H1 (cell line): ENCODE measurements at regions not wholly inside any gene's neighbourhood (a gene's known extent, or its start where the extent isn't known, plus 50 kb on each side); places are given as distances from the start of the nearest gene placed in this dataset.

Experiments used
- CTCF ChIA-PET: fragments of 300-600 bp; sonication (Branson Sonifier 250); formaldehyde crosslinking; loops from one replicate; lab custom pipeline; 2021; ENCODE audit not compliant: partially characterized antibody; lab: Charles Lee
- POLR2A ChIA-PET: fragments of 300-600 bp; sonication (Branson Sonifier 250); formaldehyde crosslinking; loops from one replicate; lab custom pipeline; 2021; ENCODE audit warnings: inconsistent platforms; ENCODE audit not compliant: partially characterized antibody; lab: Charles Lee
- DNase-seq, 2 experiments: peaks; one replicate each; pipeline versions ENCODE4 v3.0.0 to v3.0.0-alpha.2; 2010 to 2022; ENCODE audit warnings: low spot score in 2 of 2, low read depth in 1 of 2, mixed read lengths in 1 of 2
- FAIRE-seq: peaks from 2 replicates; lab custom pipeline; 2011; peaks lifted over from hg19 to GRCh38; lab: Jason Lieb, UNC
- H2AFZ ChIP-seq: 2 replicates; pipeline ENCODE4 v1.8.1; 2012; ENCODE audit warnings: low read length, inconsistent platforms
- H2AK5ac ChIP-seq: 2 replicates; pipeline ENCODE4 v1.6.1; 2013; ENCODE audit warnings: low read depth, low read length
- H2BK120ac ChIP-seq: replicated peaks from 2 replicates; pipeline ENCODE3; 2013; ENCODE audit warnings: low read depth, low read length, inconsistent platforms
- H2BK12ac ChIP-seq: 2 replicates; pipeline ENCODE4 v1.6.1; 2013; ENCODE audit warnings: low read depth, low read length
- H2BK15ac ChIP-seq: 2 replicates; pipeline ENCODE4 v1.6.1; 2013; ENCODE audit warnings: low read length
- H2BK20ac ChIP-seq: 2 replicates; pipeline ENCODE4 v1.6.1; 2013; ENCODE audit warnings: low read length
- H2BK5ac ChIP-seq: 2 replicates; pipeline ENCODE4 v1.6.1; 2013; ENCODE audit warnings: low read depth, low read length
- H3K14ac ChIP-seq: 2 replicates; pipeline ENCODE4 v1.6.1; 2013; ENCODE audit warnings: inconsistent platforms; ENCODE audit not compliant: insufficient read length
- H3K18ac ChIP-seq: 2 replicates; pipeline ENCODE4 v1.6.1; 2013; ENCODE audit warnings: low read length; ENCODE audit errors: extremely low read depth
- H3K23ac ChIP-seq: 2 replicates; pipeline ENCODE4 v1.6.1; 2013; ENCODE audit warnings: inconsistent platforms; ENCODE audit not compliant: insufficient read length
- H3K23me2 ChIP-seq: 2 replicates; pipeline ENCODE4 v1.6.1; 2013; ENCODE audit warnings: low read depth, low read length
- H3K27ac ChIP-seq: 2 replicates; pipeline ENCODE4 v1.6.1; 2011; ENCODE audit warnings: low read depth, low read length, inconsistent platforms
- H3K27me3 ChIP-seq, 4 experiments: replicated peaks in 1 of 4; 1 replicate in 1 of 4; 2 replicates in 3 of 4; pipeline versions ENCODE4 v1.6.1 to v1.8.1; 2011 to 2013; ENCODE audit warnings: low read length in 3 of 4, mild to moderate bottlenecking in 3 of 4, inconsistent platforms in 2 of 4, mixed read lengths in 2 of 4, moderate library complexity in 1 of 4; ENCODE audit not compliant: control insufficient read depth in 3 of 4, insufficient read depth in 3 of 4; ENCODE audit errors: extremely low read depth in 1 of 4
- H3K36me3 ChIP-seq, 4 experiments: 2 replicates each; pipeline versions ENCODE4 v1.6.1 to v1.8.1; 2011 to 2013; ENCODE audit warnings: mild to moderate bottlenecking in 4 of 4, low read length in 3 of 4, moderate library complexity in 2 of 4, control low read depth in 1 of 4, inconsistent platforms in 1 of 4; ENCODE audit not compliant: insufficient read depth in 4 of 4, control insufficient read depth in 2 of 4
- H3K4ac ChIP-seq: replicated peaks from 2 replicates; pipeline ENCODE3; 2013; ENCODE audit warnings: low read length, low read depth, mixed read lengths, inconsistent platforms; ENCODE audit not compliant: insufficient read length
- H3K4me1 ChIP-seq, 4 experiments: replicated peaks in 1 of 4; 1 replicate in 1 of 4; 2 replicates in 3 of 4; pipeline versions ENCODE4 v1.6.1 to v1.8.1; 2011 to 2013; ENCODE audit warnings: low read length in 3 of 4, inconsistent platforms in 2 of 4, mixed read lengths in 1 of 4; ENCODE audit not compliant: insufficient read depth in 4 of 4, control insufficient read depth in 3 of 4
- H3K4me2 ChIP-seq, 2 experiments: 2 replicates each; pipeline versions ENCODE4 v1.6.1 to v1.8.1; 2011 to 2013; ENCODE audit warnings: low read depth in 2 of 2, low read length in 2 of 2, control low read depth in 1 of 2, inconsistent platforms in 1 of 2, mild to moderate bottlenecking in 1 of 2; ENCODE audit not compliant: insufficient read depth in 1 of 2
- H3K4me3 ChIP-seq, 4 experiments: fragments of 200-600, 300-600 bp in 1 of 4; sonication (generic), shearing (Covaris generic), sonication (Bioruptor Twin) in 1 of 4; 2 replicates each; pipeline versions ENCODE4 v1.5.1 to v1.8.1; 2011 to 2016; ENCODE audit warnings: low read length in 4 of 4, low read depth in 3 of 4, control low read depth in 2 of 4, inconsistent platforms in 2 of 4, mild to moderate bottlenecking in 2 of 4, mixed read lengths in 1 of 4, moderate library complexity in 1 of 4; ENCODE audit not compliant: insufficient read depth in 2 of 4; ENCODE audit errors: extremely low read depth in 1 of 4
- H3K56ac ChIP-seq: replicated peaks from 2 replicates; pipeline ENCODE3; 2013; ENCODE audit warnings: low read depth, mild to moderate bottlenecking, mixed read lengths, low read length, inconsistent platforms; ENCODE audit not compliant: insufficient read length
- H3K79me1 ChIP-seq: 2 replicates; pipeline ENCODE4 v1.6.1; 2013; ENCODE audit warnings: low read depth, low read length, control low read depth
- H3K79me2 ChIP-seq, 2 experiments: 2 replicates each; pipeline versions ENCODE4 v1.6.1 to v1.8.1; 2012 to 2013; ENCODE audit warnings: low read length in 2 of 2, mild to moderate bottlenecking in 2 of 2, inconsistent platforms in 1 of 2; ENCODE audit not compliant: insufficient read depth in 2 of 2, control insufficient read depth in 1 of 2
- H3K9ac ChIP-seq, 4 experiments: replicated peaks in 1 of 4; 1 replicate in 1 of 4; 2 replicates in 3 of 4; pipeline versions ENCODE4 v1.6.1 to v1.8.1; 2011 to 2013; ENCODE audit warnings: low read depth in 3 of 4, low read length in 3 of 4, control low read depth in 2 of 4, mild to moderate bottlenecking in 2 of 4, moderate library complexity in 2 of 4, inconsistent platforms in 1 of 4; ENCODE audit errors: extremely low read depth in 1 of 4
- H3K9me3 ChIP-seq, 2 experiments: 2 replicates each; pipeline versions ENCODE4 v1.6.1 to v1.8.1; 2012 to 2013; ENCODE audit warnings: mild to moderate bottlenecking in 2 of 2, moderate library complexity in 2 of 2, control low read depth in 1 of 2, inconsistent platforms in 1 of 2, low read depth in 1 of 2, low read length in 1 of 2, mixed read lengths in 1 of 2; ENCODE audit not compliant: insufficient read depth in 2 of 2
- H4K20me1 ChIP-seq, 2 experiments: replicated peaks in 1 of 2; 2 replicates each; pipeline versions ENCODE3 to v1.8.1; 2011 to 2013; ENCODE audit warnings: inconsistent platforms in 2 of 2, low read length in 2 of 2, mild to moderate bottlenecking in 1 of 2; ENCODE audit not compliant: insufficient read depth in 2 of 2, control insufficient read depth in 1 of 2
- H4K5ac ChIP-seq: 2 replicates; pipeline ENCODE4 v1.6.1; 2013; ENCODE audit warnings: low read length, low read depth, mixed read lengths, inconsistent platforms; ENCODE audit not compliant: insufficient read length
- H4K8ac ChIP-seq: 2 replicates; pipeline ENCODE4 v1.8.0; 2013; ENCODE audit warnings: mild to moderate bottlenecking, moderate library complexity, low read length, inconsistent platforms; ENCODE audit not compliant: insufficient read depth; ENCODE audit errors: extremely low read depth
- H4K91ac ChIP-seq: replicated peaks from 2 replicates; pipeline ENCODE3; 2013; ENCODE audit warnings: low read length, mixed read lengths, inconsistent platforms; ENCODE audit not compliant: insufficient read length
- BRCA1 ChIP-seq: IDR thresholded peaks from 2 replicates; pipeline ENCODE4 v1.6.1; 2012; ENCODE audit warnings: low read depth, low read length, improper control_type of control experiment
- CTCF ChIP-seq, 3 experiments: IDR thresholded peaks; 1 replicate in 2 of 3; 2 replicates in 1 of 3; pipeline versions ENCODE4 v1.5.1 to v1.6.1; 2011; ENCODE audit warnings: low read length in 3 of 3, mild to moderate bottlenecking in 3 of 3, inconsistent platforms in 2 of 3, low read depth in 1 of 3, moderate library complexity in 1 of 3; ENCODE audit not compliant: insufficient read depth in 1 of 3; ENCODE audit errors: control extremely low read depth in 1 of 3
- NRF1 ChIP-seq: IDR thresholded peaks from 2 replicates; pipeline ENCODE4 v1.6.1; 2011; ENCODE audit warnings: mild to moderate bottlenecking, low read depth, low read length, improper control_type of control experiment
- TBP ChIP-seq: IDR thresholded peaks from 2 replicates; pipeline ENCODE4 v1.6.1; 2011; ENCODE audit warnings: low read depth, low read length, improper control_type of control experiment
- USF2 ChIP-seq: IDR thresholded peaks from 2 replicates; pipeline ENCODE4 v1.6.1; 2011; ENCODE audit warnings: low read length, improper control_type of control experiment

- no peak for TF ChIP-seq TBP
Measured at GRCh38 chrX:46036508-46036907, 508.7 kb downstream of the ZNF674 start (continued).

GRCh38 chrX:46034868-46035267 lies 510.4 kb downstream of the ZNF674 start:
- Histone ChIP-seq H3K4me3 (no peak overlapping the region), H3K23me2 (no peaks in the 10 kb centered on the region), H3K4ac (no peak overlapping the region), H2BK20ac (no peak overlapping the region), H4K8ac (no peak overlapping the region), H4K91ac (no peak overlapping the region), H3K4me1 (no peaks in the 10 kb centered on the region), H4K20me1 (no peaks in the 10 kb centered on the region), H3K14ac (no peak overlapping the region), H3K23ac (no peak overlapping the region), H3K4me2 (no peak overlapping the region), H2BK15ac (no peak overlapping the region), H2AFZ (no peak overlapping the region), H2BK5ac (no peak overlapping the region), H3K27ac (no peak overlapping the region), H3K9me3 (no peaks in the 10 kb centered on the region), H3K18ac (no peak overlapping the region), H3K9ac (no peak overlapping the region), H3K79me2 (no peaks in the 10 kb centered on the region), H3K27me3 (no peaks in the 10 kb centered on the region), H3K36me3 (no peaks in the 10 kb centered on the region), H3K56ac (no peak overlapping the region), H3K79me1 (no peaks in the 10 kb centered on the region), H4K5ac (no peak overlapping the region), H2BK12ac (no peak overlapping the region), H2AK5ac (no peak overlapping the region), H2BK120ac (no peak overlapping the region)
- ChIA-PET CTCF (no interaction called here), POLR2A (no interaction called here)
- DNase-seq (no peak), FAIRE-seq (no peak)
- TF ChIP-seq BRCA1, result no peak
- TF ChIP-seq USF2, result no peak
- TF ChIP-seq CTCF (IDR thresholded peaks at IDR 0.05; ENCODE audit: control extremely low read depth in 1 of 3, insufficient read depth in 1 of 3, low read depth in 1 of 3, low read length in 3 of 3), result no peak
- no peak for TF ChIP-seq NRF1
